T-helper 2 cell treated with Interferon-gamma antibody and Interleukin-4, amounts not matched to agents 5 μg/mL and 100 μg/mL, for 36 hours (primary cell): ENCODE measurements at regions not wholly inside any gene's neighbourhood (a gene's known extent, or its start where the extent isn't known, plus 50 kb on each side); places are given as distances from the start of the nearest gene placed in this dataset.

Experiments used
- DNase-seq: peaks from one replicate; pipeline ENCODE4 v3.0.0; 2021; ENCODE audit warnings: low spot score
- H3K27ac Mint-ChIP-seq: one replicate; pipeline ENCODE4 v1.8.0; 2021; ENCODE audit warnings: mild to moderate bottlenecking, mixed read lengths
- H3K27me3 Mint-ChIP-seq: one replicate; pipeline ENCODE4 v1.8.0; 2021; ENCODE audit warnings: low read depth, mixed read lengths
- H3K36me3 Mint-ChIP-seq: one replicate; pipeline ENCODE4 v1.8.0; 2021; ENCODE audit warnings: low read depth, mixed read lengths
- H3K4me1 Mint-ChIP-seq: one replicate; pipeline ENCODE4 v1.8.0; 2021; ENCODE audit warnings: low read depth, mixed read lengths
- H3K4me3 Mint-ChIP-seq: one replicate; pipeline ENCODE4 v1.8.0; 2022; ENCODE audit warnings: mild to moderate bottlenecking, moderate library complexity, mixed read lengths
- H3K9me3 Mint-ChIP-seq: one replicate; pipeline ENCODE4 v1.8.0; 2021; ENCODE audit warnings: mixed read lengths

GRCh38 chr18:76233406-76233805 lies 261.6 kb downstream of the ZNF516 start:
- Mint-ChIP-seq H3K4me3 (no peak overlapping the region), H3K9me3 (peaks cover 7% of the 10 kb centered on the region), H3K36me3 (no peaks in the 10 kb centered on the region), H3K27ac (no peak overlapping the region), H3K4me1 (no peaks in the 10 kb centered on the region), H3K27me3 (peaks cover 2% of the 10 kb centered on the region)
- DNase-seq, result no peak

DNA sequence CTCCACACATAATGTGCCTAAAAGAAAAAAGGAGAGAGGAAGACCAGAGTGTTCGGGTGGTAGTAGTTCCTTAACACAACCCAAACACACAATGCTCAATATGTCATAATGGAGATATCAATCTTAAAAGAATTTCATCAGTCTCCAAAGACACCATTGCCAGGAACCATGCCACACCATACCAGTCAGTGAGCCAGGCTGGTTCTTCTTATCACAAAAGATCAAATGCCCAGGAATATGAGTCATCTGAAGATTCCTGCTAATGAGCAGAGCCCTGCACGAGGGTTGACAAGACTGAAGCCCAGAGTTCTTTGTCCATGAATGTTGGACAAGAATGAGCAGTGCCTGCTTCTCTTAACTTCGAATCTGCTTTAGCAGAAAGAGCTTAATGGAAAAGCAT lies 262.3 kb downstream of the ZNF516 start:
- H3K4me1 Mint-ChIP-seq, result no peaks in the 10 kb centered on the region
- H3K9me3 Mint-ChIP-seq, result peaks cover 3% of the 10 kb centered on the region
- H3K36me3 Mint-ChIP-seq, result no peaks in the 10 kb centered on the region
- DNase-seq, result no peak
- H3K27me3 Mint-ChIP-seq, result peaks cover 2% of the 10 kb centered on the region
- H3K4me3 Mint-ChIP-seq, result no peak overlapping the region
- H3K27ac Mint-ChIP-seq, result no peak overlapping the region

GRCh38 chr18:76232010-76232409 lies 263.0 kb downstream of the ZNF516 start:
- no peak for DNase-seq
- Mint-ChIP-seq H3K27ac (no peak overlapping the region), H3K27me3 (peaks cover 2% of the 10 kb centered on the region), H3K36me3 (no peaks in the 10 kb centered on the region), H3K4me1 (no peaks in the 10 kb centered on the region), H3K9me3 (no peaks in the 10 kb centered on the region), H3K4me3 (no peak overlapping the region)

GRCh38 chr18:76231402-76231801 lies 263.6 kb downstream of the ZNF516 start:
- DNase-seq, result no peak
- H3K27me3 Mint-ChIP-seq, result peaks cover 2% of the 10 kb centered on the region
- H3K4me3 Mint-ChIP-seq, result no peak overlapping the region
- no peaks in the 10 kb centered on the region for H3K9me3 Mint-ChIP-seq
- H3K4me1 Mint-ChIP-seq, result no peaks in the 10 kb centered on the region
- H3K27ac Mint-ChIP-seq, result no peak overlapping the region
- H3K36me3 Mint-ChIP-seq, result no peaks in the 10 kb centered on the region

DNA sequence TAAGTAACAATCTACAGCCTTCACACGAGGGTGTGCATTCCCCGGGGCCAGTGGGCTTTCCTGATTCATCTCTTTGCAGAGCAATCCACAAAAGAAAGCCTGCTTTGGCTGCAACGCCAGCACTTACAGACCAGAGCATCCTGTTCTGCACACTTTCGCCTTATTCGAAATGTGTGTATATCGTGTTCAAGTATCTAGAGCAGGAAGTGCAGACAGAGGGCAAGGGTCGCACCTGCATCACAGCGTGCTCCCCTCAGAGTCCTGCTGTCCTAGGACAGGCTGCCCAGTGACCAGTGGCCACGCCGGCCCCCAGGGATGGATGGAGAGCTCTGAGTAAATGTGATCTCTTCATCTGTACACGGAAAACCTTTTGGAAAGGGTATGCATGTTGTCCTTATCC lies 264.3 kb downstream of the ZNF516 start:
- no peak overlapping the region for H3K4me3 Mint-ChIP-seq

GRCh38 chr18:76228716-76229115 lies 266.3 kb downstream of the ZNF516 start:
- Mint-ChIP-seq H3K36me3 (no peaks in the 10 kb centered on the region), H3K4me3 (no peak overlapping the region), H3K27ac (no peak overlapping the region), H3K9me3 (no peaks in the 10 kb centered on the region), H3K4me1 (no peaks in the 10 kb centered on the region), H3K27me3 (peaks cover 2% of the 10 kb centered on the region)
- DNase-seq, result no peak

More for the DNA sequence above, 264.3 kb downstream of the ZNF516 start:
- Mint-ChIP-seq H3K9me3 (no peaks in the 10 kb centered on the region), H3K4me1 (no peaks in the 10 kb centered on the region), H3K36me3 (no peaks in the 10 kb centered on the region), H3K27me3 (peaks cover 2% of the 10 kb centered on the region), H3K27ac (no peak overlapping the region)
- DNase-seq, result no peak

- Mint-ChIP-seq H3K4me3 (no peak overlapping the region), H3K27ac (no peak overlapping the region), H3K4me1 (no peaks in the 10 kb centered on the region), H3K27me3 (no peaks in the 10 kb centered on the region), H3K36me3 (no peaks in the 10 kb centered on the region), H3K9me3 (no peaks in the 10 kb centered on the region)
- no peak for DNase-seq
Observed at GRCh38 chr18:76227759-76228158, 267.3 kb downstream of the ZNF516 start.

GRCh38 chr18:76223403-76223802 lies 271.6 kb downstream of the ZNF516 start:
- no peak overlapping the region for H3K4me3 Mint-ChIP-seq
- no peaks in the 10 kb centered on the region for H3K27me3 Mint-ChIP-seq
- H3K9me3 Mint-ChIP-seq, result no peaks in the 10 kb centered on the region
- H3K36me3 Mint-ChIP-seq, result no peaks in the 10 kb centered on the region
- H3K27ac Mint-ChIP-seq, result no peak overlapping the region
- no peak for DNase-seq
- H3K4me1 Mint-ChIP-seq, result no peaks in the 10 kb centered on the region

DNA sequence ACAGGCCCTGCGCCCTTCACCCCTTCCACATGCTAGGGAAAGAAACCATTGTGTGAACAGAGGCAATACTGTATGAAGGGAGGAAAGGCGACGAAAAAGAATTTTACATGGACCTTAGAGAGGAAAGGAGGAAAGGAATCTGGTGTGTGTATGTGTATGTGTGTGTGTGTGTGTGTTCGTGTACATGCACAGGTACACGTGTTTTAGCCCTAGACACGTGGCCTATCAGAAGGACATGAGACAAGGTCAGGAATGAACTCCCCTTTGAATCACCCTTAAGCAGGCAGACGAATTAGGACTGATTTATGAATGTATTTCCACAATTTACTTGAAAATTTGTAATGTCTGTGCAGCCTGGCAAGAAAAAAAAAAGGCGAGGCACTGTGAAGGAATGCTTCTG lies 276.0 kb downstream of the ZNF516 start:
- Mint-ChIP-seq H3K4me3 (no peak overlapping the region), H3K9me3 (no peaks in the 10 kb centered on the region), H3K27me3 (peaks cover 3% of the 10 kb centered on the region), H3K36me3 (no peaks in the 10 kb centered on the region), H3K27ac (no peak overlapping the region), H3K4me1 (no peaks in the 10 kb centered on the region)
- no peak for DNase-seq

GRCh38 chr18:76216096-76216495 lies 278.9 kb downstream of the ZNF516 start:
- no peaks in the 10 kb centered on the region for H3K36me3 Mint-ChIP-seq
- H3K9me3 Mint-ChIP-seq, result no peaks in the 10 kb centered on the region
- H3K27me3 Mint-ChIP-seq, result peaks cover 3% of the 10 kb centered on the region
- no peak overlapping the region for H3K27ac Mint-ChIP-seq
- H3K4me3 Mint-ChIP-seq, result no peak overlapping the region
- no peak for DNase-seq
- no peaks in the 10 kb centered on the region for H3K4me1 Mint-ChIP-seq

DNA sequence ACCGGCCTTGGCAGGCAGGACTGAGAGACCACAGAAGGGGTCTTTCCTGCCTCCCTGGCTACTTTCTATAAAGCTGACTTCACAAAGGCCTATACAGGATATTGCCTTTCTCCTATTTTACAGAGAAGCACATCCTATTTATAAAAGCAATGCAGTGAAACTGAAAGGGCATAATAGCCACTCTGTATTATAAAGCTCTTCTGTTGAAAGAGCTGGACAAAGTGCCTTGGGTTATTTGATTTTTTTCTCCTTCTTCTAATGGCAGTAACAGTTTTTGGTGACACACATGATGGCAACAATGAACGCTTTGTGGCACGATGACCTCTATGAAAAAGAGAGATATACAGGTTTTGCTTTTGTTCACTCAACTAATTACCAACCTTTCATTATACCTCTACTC lies 281.1 kb downstream of the ZNF516 start:
- H3K27ac Mint-ChIP-seq, result no peak overlapping the region
- no peak overlapping the region for H3K4me3 Mint-ChIP-seq
- no peaks in the 10 kb centered on the region for H3K4me1 Mint-ChIP-seq
- no peaks in the 10 kb centered on the region for H3K9me3 Mint-ChIP-seq
- H3K36me3 Mint-ChIP-seq, result no peaks in the 10 kb centered on the region
- DNase-seq, result no peak
- H3K27me3 Mint-ChIP-seq, result peaks cover 3% of the 10 kb centered on the region

GRCh38 chr18:76212960-76213359 lies 282.1 kb downstream of the ZNF516 start:
- H3K27ac Mint-ChIP-seq, result no peak overlapping the region
- H3K4me3 Mint-ChIP-seq, result no peak overlapping the region
- H3K27me3 Mint-ChIP-seq, result peaks cover 6% of the 10 kb centered on the region
- DNase-seq, result no peak
- H3K4me1 Mint-ChIP-seq, result no peaks in the 10 kb centered on the region
- H3K9me3 Mint-ChIP-seq, result no peaks in the 10 kb centered on the region
- no peaks in the 10 kb centered on the region for H3K36me3 Mint-ChIP-seq

- H3K36me3 Mint-ChIP-seq, result no peaks in the 10 kb centered on the region
- no peak overlapping the region for H3K4me3 Mint-ChIP-seq
- no peaks in the 10 kb centered on the region for H3K9me3 Mint-ChIP-seq
- no peaks in the 10 kb centered on the region for H3K4me1 Mint-ChIP-seq
- H3K27me3 Mint-ChIP-seq, result peaks cover 9% of the 10 kb centered on the region
- H3K27ac Mint-ChIP-seq, result no peak overlapping the region
- DNase-seq, result no peak
Observed at GRCh38 chr18:76209597-76209996, 285.4 kb downstream of the ZNF516 start.

DNA sequence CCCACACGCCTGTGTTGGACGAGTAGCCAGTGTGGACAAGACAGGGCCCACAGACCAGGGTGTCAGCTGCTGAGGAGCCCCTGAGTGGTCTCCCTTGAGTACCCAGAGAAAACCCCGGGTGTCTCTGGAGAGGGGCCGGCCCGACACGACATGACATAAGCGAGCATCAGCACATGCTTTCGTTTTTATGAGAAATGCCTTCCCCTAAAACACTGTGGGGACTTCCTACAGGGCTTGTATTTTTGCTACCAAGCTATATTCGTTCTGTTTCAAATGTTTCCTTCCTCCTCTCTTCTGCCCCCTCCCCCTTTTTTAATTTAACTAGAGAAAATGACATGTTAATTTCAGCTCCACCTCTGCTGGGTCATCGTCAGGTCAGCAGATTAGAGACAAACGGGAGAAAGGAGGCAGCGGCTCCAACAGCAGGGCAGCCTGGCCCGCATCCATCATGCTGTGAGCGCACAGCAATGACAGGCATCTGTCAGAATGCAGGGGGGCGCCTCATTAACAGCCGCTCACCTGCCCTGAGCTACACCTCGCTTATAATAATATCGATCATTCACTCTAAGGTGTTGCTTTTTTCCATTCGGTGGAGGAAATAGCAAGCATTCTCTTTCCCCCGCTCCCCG lies 286.2 kb downstream of the ZNF516 start:
- H3K4me3 Mint-ChIP-seq, result no peak overlapping the region
- H3K36me3 Mint-ChIP-seq, result no peaks in the 10 kb centered on the region
- no peaks in the 10 kb centered on the region for H3K9me3 Mint-ChIP-seq
- no peak overlapping the region for H3K27ac Mint-ChIP-seq
- H3K4me1 Mint-ChIP-seq, result no peaks in the 10 kb centered on the region
- DNase-seq, result no peak
- H3K27me3 Mint-ChIP-seq, result peaks cover 10% of the 10 kb centered on the region

GRCh38 chr18:76205906-76206305 lies 289.1 kb downstream of the ZNF516 start:
- Mint-ChIP-seq H3K27me3 (peaks cover 12% of the 10 kb centered on the region), H3K36me3 (no peaks in the 10 kb centered on the region), H3K4me1 (no peaks in the 10 kb centered on the region), H3K27ac (no peak overlapping the region), H3K9me3 (peaks cover 11% of the 10 kb centered on the region), H3K4me3 (no peak overlapping the region)
- DNase-seq, result no peak
